ENCODE measurements at regions not wholly inside any gene's neighbourhood (a gene's known extent, or its start where the extent isn't known, plus 50 kb on each side); places are given as distances from the start of the nearest gene placed in this dataset.

GRCh38 chr13:93116809-93117208, 109.8 kb upstream of the GPC6 start:
- Histone ChIP-seq H3K4me2 (ENCODE audit: low read length) (no peak overlapping the region), H3K79me2 (replicated peaks; ENCODE audit: insufficient read depth, low read length) (no peaks in the 10 kb centered on the region), H3K27ac (ENCODE audit: low read length) (no peak overlapping the region), H3F3A (ENCODE audit: insufficient read depth, low read length, poor library complexity, severe bottlenecking) (no peaks in the 10 kb centered on the region), H3K27me3 (ENCODE audit: insufficient read depth, low read depth, low read length) (no peaks in the 10 kb centered on the region), H4K20me1 (ENCODE audit: insufficient read depth) (no peaks in the 10 kb centered on the region), H3K4me3 (ENCODE audit: low read length) (no peak overlapping the region), H3K9me2 (ENCODE audit: insufficient read depth, low read length) (no peaks in the 10 kb centered on the region), H3K9me3 (ENCODE audit: low read length) (no peaks in the 10 kb centered on the region), H3K9ac (ENCODE audit: low read length) (no peak overlapping the region), H2AFZ (ENCODE audit: low read depth, low read length) (no peak overlapping the region), H3K36me3 (ENCODE audit: insufficient read depth, low read length) (no peaks in the 10 kb centered on the region)
- no peak for TF ChIP-seq EZH2 (IDR thresholded peaks at IDR 0.05; ENCODE audit: borderline replicate concordance, insufficient read depth, low read length, poor library complexity, severe bottlenecking)
- no peak for TF ChIP-seq EP300 (conservative IDR thresholded peaks at IDR 0.05; ENCODE audit: poor library complexity, severe bottlenecking)
- TF ChIP-seq SMC3 (conservative IDR thresholded peaks at IDR 0.05; ENCODE audit: poor library complexity): peak; percentile 77
- peak; percentile 66 for TF ChIP-seq CTCF (IDR thresholded peaks at IDR 0.05; ENCODE audit: poor library complexity, severe bottlenecking)
- peak; percentile 75 for TF ChIP-seq RAD21 (conservative IDR thresholded peaks at IDR 0.05)

- Histone ChIP-seq H3K4me2 (ENCODE audit: low read length) (no peak overlapping the region), H3K9me2 (ENCODE audit: insufficient read depth, low read length) (no peaks in the 10 kb centered on the region), H3K9ac (ENCODE audit: low read length) (no peak overlapping the region), H3K9me3 (ENCODE audit: low read length) (no peaks in the 10 kb centered on the region), H4K20me1 (ENCODE audit: insufficient read depth) (no peaks in the 10 kb centered on the region), H3K36me3 (ENCODE audit: insufficient read depth, low read length) (no peaks in the 10 kb centered on the region), H3K4me3 (ENCODE audit: low read length) (no peak overlapping the region), H3F3A (ENCODE audit: insufficient read depth, low read length, poor library complexity, severe bottlenecking) (no peaks in the 10 kb centered on the region), H2AFZ (ENCODE audit: low read depth, low read length) (no peak overlapping the region), H3K27ac (ENCODE audit: low read length) (no peak overlapping the region), H3K27me3 (ENCODE audit: insufficient read depth, low read depth, low read length) (no peaks in the 10 kb centered on the region), H3K79me2 (replicated peaks; ENCODE audit: insufficient read depth, low read length) (no peaks in the 10 kb centered on the region)
- TF ChIP-seq POLR2AphosphoS5 (IDR thresholded peaks at IDR 0.05) (no peak), CTCF (IDR thresholded peaks at IDR 0.05; ENCODE audit: poor library complexity, severe bottlenecking) (no peak), RAD21 (conservative IDR thresholded peaks at IDR 0.05) (no peak), SMC3 (conservative IDR thresholded peaks at IDR 0.05; ENCODE audit: poor library complexity) (no peak), REST (IDR thresholded peaks at IDR 0.05; ENCODE audit: borderline replicate concordance) (no peak), TAF1 (IDR thresholded peaks at IDR 0.05; ENCODE audit: low read depth) (no peak), MXI1 (conservative IDR thresholded peaks at IDR 0.05; ENCODE audit: poor library complexity, severe bottlenecking) (no peak), EZH2 (IDR thresholded peaks at IDR 0.05; ENCODE audit: borderline replicate concordance, insufficient read depth, low read length, poor library complexity, severe bottlenecking) (no peak), EP300 (conservative IDR thresholded peaks at IDR 0.05; ENCODE audit: poor library complexity, severe bottlenecking) (no peak)
Measured at GRCh38 chr13:93118081-93118615, 108.5 kb upstream of the GPC6 start.
